HG03095 (cell line): ENCODE measurements at regions not wholly inside any gene's neighbourhood (a gene's known extent, or its start where the extent isn't known, plus 50 kb on each side); places are given as distances from the start of the nearest gene placed in this dataset.

ENCODE experiments used
- ATAC-seq: cut with Tn5 transposase; IDR thresholded peaks from one replicate; pipeline ENCODE4 v1.9.1; 2021; ENCODE audit warnings: moderate library complexity; ENCODE audit not compliant: unreplicated experiment

DNA sequence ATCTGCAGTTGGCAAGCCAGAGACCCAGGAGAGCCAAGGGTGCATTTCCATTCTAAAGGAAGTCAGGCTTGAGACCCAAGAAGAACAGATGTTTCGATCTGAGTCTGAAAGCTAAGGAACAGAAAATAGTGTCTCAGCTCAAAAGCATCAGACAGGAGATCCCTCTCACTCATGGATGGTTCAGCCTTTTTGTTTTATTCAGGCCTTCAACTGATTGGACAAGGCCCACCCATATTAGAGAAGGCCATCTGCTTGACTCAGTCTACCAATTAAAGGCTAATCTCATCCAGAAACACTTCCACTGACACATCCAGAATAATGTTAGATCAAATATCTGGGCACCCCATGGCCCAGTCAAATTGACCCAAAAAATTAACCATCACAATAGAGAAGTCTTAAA is 255.0 kb downstream of the TXNL1 start:
- no peak for ATAC-seq

DNA sequence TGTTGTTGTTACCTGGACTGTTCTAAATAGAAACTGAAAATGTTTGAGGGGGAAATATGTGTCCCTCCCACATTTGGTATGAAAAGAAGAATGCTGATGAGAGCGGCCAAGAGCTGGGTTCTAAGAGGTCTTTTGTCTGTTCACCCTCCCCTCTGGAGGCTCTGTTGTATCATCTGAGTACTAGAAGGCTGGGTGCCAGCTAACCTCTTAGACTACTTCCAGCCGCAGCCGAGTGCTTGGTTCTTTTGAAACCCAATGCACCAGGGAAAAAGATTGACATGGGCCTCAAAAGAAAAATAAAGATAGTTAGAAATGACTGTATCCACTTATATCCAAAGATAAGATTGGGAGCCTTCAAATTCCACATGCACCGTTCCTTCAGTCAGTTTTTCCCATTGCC is 255.9 kb downstream of the TXNL1 start:
- no peak for ATAC-seq

DNA sequence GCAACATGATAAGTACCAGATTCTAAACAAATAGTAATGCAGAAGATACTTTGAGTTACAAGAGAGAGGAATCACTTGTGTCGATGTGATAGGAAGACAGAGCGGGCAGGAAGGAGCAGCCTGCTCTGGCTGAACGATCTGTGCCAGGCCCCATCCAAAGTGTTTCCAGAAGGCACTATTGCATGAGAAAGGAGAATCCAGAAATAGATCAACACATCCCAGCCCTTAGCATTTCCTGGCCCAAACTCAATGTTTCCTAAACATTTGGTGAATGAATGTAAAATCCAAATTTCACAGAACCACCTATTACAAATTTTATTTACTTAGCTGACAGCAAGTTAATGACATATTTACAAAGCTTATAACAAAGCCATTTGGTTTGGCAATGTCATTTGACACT is 257.2 kb downstream of the TXNL1 start:
- no peak for ATAC-seq

DNA sequence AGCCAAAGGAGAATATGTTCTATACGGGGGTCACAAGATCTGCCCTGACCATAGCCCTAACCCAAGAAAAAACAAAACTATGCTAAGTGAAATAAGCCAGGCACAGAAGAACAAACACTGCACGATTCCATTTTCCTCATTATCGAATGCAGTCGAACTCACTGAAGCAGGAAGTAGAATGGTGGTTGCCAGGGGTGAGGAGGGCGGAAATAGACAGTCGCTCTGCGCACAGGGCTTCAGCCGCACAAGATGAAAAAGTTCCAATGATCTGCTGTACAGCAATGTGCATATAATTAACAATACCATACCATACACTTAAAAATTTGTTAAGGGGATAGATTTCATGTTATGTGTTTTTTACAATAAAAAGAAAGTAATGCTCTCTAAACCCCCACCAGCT is 257.7 kb downstream of the TXNL1 start:
- ATAC-seq = no peak

DNA sequence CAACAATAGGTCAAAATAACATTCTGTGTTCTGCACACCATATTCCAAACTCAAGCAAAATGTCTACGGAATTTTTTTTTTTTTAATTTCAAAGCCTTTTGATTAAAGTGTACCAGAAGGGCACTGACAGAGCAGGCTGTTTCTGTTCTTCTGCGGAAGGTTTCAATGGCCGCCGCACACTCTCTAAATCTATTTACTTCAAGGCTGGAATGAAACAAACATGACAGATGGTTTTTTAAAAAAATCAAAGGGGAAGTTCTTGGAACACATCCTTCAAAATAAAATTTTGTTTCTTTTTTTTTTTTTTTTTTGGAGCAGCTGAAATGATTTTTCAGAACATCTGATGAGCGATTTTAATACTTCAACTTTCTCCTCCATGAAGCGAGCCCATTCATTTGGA is 259.1 kb downstream of the TXNL1 start:
- ATAC-seq = no peak

DNA sequence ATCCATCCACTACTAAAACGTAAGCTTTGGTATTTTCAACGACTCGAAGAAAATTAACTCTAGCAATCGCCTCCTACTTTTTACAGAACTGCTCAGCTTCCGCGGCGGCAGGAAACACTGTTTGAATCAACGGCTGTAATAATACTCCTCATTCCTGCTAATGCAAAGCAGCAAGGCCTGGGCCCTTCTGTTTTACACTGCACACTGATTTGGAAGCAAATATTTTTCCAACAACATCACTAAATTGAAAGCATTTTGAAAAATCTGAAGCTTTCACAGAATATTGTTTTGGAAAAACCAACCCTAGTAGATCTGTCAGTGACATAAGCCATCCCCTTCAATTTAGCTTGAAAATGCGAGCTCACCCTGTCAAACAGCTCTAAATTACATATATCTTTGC is 261.2 kb downstream of the TXNL1 start:
- ATAC-seq = no peak

DNA sequence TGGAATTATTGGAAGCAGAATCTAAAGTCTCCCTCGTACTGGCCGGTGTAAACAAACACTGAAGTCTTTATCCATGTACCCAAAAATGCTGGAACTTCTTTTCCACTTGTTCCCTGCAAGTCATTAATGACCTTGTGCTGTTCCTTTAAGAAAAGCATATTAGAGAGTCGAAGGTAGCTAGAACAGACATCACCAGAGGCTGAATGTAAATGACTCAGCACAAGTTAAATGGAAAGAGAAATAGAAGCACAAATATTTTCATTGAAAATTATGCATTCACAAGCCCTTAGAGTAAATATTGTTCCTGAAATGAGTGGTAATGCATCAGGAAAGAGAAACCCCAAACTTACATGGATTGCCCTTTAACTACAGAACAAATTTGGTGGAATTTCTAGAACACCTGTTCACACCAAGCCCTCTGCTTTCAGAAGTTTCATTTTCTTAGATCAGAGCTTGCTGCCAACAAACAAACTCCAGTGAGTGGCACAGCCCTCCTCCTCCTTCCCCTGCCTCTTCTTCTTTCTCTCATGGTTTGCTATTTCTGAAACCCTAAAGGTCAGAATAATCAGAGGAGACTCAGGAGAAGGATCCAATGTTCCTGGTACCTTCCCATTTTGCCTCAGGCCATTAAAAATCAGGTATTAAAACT is 264.3 kb downstream of the TXNL1 start:
- no peak for ATAC-seq

DNA sequence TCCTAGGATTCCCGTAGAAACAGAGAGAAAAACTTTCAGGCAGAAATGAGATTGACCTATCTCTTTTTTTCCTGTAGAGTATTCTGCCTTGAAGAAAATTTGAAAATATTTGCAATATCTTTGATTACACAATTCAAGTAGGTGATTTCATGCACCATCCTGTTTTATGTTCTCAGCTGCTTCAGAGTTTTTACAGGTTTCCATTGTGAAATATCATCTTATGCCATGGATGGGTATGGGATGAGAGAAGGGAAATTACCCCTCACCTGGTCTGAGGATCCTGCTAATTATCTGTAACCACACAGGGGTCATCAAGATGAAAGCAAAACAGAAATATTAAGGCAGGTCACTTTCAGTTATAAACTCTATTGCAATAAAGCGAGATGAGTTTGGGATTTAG is 264.8 kb downstream of the TXNL1 start:
- ATAC-seq = no peak

DNA sequence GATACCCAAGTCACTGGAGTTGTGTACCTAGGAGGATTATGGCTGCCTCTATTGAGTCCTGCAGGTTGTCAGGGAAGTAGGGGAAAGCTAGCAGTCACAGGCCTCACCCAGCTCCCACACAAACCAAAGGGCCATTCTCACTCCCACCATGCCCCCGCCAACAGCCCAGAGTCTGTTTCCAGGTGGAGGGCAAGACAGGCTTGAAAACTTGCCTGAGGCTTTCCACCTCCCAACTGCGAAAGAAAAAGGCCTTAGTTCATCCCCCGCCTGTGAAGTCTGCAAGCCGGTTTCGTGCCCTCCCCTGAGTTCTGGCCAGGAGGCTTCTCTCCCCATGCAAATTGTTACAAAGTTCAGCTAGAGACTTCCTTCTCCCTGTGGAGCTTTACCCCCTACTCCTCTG is 270.3 kb downstream of the TXNL1 start:
- no peak for ATAC-seq

DNA sequence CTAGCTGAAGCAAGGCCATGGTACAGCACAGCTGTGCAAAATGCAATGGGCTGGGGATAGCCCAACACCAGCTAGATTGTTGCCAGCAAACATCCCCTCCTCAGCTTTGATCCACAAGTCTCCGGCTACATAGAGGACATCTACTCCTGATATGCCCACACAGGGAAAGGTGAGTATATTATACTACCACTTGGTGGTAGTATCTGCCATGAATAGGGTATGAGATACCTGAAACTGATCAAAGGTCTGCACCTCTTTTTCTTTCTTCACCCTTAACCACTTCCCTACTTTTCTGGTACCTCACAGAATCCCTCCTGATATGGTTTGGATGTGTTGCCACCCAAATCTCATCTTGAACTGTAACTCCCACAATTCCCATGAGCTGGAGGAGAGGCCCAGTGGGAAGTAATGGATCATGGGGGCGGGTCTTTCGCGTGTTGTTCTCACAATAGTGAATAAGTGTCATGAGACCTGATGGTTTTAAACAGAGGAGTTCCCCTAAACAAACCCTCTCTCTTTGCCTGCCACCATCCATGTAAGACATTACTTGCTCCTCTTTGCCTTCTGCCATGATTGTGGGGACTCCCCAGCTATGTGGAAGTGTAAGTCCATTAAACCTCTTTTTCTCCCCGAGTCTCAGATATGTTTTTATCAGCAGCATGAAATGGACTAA is 279.6 kb downstream of the TXNL1 start:
- ATAC-seq = no peak

DNA sequence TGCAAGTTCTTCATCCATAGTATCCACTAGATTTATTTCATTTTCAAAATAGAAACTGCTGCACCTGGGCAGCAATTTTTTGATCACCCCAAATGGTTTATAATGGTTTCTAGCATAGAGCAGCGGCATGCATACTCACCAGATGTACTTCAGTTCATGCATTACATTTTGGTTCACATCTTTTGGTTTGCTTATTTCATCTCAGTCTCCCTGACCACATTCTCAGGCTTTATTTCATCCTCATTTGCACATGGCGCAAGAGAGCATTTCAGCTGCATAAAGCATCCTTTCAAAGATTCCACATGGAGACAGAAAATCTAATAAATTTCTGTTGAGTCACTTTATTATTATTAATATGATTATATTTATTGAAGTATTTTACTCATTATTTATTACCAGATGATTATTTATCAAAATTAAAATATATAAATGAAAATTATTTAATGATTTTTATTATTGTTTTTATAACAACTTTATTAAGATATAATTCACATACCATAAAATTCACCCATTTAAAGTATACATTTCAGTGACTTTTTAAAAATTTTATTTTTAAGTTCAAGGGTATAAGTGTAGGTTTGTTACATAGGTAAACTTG is 284.6 kb downstream of the TXNL1 start:
- no peak for ATAC-seq

DNA sequence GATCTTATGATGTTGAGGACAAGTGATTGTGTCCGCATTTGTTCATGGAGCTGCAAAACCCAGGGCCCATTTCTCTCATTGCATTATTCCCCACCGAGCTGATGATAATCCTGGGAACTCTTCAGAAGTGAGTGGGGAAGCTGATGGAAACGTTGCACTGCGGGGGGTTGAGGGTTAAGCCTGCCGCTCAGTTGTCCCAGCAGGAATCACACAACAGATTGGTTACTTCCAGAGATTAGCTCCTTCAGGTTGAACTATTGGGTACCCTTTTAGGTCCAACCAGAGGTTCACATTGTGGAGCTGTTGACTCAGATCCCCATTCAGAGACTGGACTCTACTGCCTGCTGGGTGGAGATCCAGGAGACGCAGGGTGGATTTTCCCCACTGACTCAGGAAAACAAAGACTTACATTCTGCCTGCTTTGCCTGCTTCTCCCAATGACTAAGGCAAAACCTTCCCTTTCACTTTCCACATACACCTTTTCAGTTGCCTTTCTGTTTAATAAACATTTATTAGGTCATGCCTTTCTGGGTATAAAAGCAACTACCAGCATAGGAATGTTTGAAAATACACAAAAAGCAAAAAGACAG is 286.4 kb downstream of the TXNL1 start:
- no peak for ATAC-seq

DNA sequence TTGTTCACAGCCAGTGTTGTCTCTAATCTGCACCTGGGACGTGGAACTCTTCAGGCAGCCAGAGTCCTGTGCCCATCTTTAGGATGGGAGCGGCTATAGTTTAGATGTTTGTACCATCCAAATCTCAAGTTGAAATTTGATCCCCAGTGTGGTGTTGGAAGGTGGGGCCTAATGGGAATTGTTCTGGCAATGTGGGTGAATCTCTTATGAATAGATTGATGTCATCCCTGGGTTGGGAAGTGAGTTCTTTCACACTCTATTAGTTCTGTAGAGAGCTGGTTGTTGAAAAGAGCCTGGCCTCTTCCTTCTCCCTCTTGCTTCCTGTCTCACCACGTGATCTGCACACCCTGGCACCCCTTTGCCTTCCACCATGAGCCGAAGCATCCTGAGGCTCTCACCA is 300.9 kb downstream of the TXNL1 start:
- no peak for ATAC-seq

DNA sequence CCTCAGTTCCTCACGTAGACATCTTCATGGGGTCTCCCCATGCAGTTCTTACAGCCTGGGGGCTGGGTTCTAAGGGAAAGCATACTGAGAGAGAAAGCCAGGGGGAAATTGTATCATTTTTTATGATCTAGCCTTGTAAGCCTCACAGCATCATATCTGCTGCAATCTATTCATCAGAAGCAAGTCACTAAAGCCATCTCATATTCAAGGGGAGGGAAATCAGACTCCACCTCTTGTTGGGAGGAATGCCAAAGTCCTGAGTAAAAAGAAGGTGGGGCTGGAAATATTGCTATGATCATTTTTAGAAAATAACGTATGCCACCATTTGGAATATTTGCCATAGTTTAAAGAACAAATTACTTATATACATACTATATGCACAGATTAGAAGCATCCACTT is 304.6 kb downstream of the TXNL1 start:
- no peak for ATAC-seq

DNA sequence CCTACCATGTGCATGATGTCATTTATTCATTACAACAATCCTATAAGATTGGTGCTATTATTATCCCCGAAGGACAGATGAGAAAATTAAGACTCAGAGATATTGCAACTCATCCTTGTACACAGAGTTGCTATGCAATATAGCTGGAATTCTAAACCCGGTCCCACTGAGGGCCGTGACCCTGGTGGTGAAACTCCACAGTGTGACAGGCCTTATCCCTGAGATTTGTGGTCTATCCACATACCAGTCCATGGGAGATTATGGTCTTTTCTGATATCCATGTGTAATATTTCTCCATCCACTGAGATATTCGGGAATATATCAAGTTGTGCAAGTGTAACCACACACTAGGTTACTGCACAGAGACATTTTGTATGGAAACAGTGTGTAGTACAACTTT is 305.2 kb downstream of the TXNL1 start:
- no peak for ATAC-seq

DNA sequence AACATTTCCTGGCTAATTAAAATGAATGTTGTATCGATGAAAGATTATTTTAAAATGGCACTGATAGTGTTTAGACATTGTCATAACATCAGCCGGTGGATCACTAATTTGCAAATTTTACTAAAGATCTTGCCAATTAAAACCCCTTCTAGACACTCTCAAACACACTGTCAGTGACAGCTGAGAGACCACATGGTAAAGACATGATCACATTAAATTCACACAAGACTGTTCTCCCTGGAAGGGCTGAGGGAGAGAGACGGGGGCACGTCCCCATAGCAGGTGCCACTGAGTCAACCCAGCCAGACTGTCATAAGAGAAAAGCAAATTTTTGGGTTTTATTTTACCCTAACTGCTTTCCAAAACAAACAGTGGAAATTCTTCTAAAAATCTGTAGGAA is 306.0 kb downstream of the TXNL1 start:
- no peak for ATAC-seq

DNA sequence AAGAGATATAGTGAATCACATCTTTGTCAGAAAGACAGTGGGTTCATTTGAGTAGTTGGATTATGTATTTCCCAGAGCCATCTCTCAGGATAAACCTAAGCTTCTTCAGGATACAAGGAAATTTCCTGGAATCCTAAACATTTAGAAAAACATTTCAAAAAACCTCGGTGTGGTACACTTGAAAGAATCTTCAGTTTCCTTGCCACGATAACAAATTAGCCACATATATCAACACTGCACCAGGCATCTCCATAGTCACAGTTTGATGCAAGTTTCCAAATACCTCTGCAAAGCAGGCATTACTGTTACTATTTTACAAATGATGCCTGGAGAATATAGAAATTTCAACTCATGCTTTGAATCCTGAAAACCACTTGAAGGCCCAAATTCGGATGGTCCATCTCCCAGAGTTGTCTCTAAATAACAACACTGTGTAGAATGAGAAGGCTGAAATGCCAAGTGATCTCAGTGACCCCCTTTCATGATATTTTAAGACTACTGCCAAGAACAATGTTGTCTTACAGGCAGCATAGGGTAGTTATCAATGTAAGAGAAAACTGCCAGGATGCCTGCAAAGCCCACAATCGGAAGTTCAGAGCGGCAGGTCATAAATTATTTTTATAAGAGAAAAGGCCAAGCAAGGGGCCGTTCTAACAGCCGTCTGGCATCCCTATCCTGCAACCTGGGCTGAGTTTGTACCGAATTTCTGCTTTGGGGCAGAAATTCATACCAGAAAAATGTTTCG is 307.9 kb downstream of the TXNL1 start:
- no peak for ATAC-seq

DNA sequence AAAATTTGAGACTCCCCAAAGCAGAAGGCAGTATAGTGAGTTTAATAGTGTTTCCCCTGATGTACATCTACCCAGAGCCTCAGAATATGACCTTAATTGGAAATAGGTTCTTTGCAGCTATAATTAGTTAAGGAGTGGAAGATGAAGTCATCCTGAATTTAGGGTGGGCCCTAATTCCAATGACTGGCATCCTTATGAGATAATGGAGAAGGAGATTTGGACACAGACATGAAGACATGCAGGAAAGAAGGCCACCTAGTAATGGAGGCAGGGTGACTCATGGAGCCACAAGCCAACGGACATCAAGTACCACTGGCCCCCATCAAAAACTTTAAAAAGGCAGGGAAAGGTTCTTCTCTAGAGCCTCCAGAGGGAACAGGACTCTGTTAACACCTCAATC is 308.9 kb downstream of the TXNL1 start:
- ATAC-seq = no peak

DNA sequence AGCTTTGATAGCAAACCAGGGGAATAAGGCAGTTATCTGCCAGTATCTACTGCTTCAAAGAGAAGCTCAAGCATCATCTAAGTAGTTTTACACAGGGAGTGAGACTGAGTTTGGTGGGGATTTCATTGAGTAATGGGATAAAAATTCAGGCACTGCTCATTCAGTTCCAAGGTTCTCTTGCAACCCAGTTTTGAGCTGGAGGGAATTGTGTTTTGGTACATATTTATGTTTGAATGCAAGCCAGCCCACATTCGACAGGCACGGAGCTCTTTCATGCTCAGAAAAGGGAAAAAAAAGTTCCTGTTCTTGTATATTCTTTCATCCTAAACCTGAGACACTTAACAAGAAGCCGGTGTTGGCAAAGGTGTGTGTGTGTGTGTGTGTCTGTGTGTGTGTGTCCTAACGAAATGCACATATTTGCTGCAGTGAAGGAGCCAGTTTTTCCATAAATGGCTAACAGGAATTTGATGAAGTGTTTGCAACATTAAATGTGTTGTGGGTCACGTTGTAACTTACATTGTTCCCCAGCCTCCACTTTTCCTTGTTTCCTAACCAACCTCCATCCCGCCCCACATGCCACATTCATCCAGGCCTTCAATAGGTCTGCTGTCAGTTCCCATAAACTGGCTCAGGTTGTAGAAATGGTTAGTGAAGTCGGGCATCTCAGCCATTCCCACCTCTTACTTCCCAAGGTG is 311.1 kb downstream of the TXNL1 start:
- no peak for ATAC-seq

DNA sequence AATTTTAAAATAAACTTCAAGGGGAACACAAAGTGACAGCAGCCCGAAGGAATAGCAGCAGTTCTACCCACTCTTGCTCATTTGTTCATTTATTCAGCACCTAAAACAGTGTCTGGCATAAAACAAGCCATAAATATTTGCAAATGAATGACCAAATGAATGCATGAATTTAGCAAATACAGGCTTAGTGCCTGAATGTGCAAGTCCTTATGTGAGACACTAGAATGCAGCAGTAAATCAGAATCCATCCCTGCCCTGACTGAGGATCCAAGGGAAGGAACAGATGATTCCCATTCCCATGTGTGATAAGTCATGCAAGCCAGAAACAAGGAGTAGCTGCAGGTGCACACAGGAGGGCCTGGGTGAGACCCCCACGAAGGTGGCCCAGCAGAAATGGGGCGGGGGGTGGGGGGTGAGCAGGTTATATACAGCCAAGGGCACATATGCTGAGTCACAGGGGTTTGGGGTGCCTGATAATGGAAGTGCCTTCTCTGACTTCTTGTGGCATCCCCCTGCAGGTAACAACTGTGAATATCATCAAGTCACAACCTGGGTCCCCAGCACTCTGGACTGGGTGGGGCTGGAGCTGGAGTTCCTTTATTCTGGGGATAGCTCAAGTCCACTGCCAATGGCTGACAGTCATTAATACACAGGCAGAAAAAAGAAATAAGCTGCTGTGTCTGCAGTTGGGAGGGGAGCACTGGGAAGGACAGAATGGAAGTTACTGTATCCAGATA is 311.9 kb downstream of the TXNL1 start:
- ATAC-seq = no peak
